Renal cortex interstitium (tissue), 11 donors: ENCODE measurements at regions not wholly inside any gene's neighbourhood (a gene's known extent, or its start where the extent isn't known, plus 50 kb on each side); places are given as distances from the start of the nearest gene placed in this dataset.
"Not testable (repeated sequence)": the region's sequence is repeated elsewhere in the genome, so short reads cannot be mapped to it uniquely, and the experiment has no call there.

ENCODE experiments used
- DNase-seq, 11 donors: peaks; one replicate each; pipeline ENCODE4 v3.0.0-alpha.2; 2013; ENCODE audit warnings: low read depth in 9 of 11, low spot score in 4 of 11; ENCODE audit errors: extremely low read depth in 1 of 11

- DNase-seq: no peak
These were observed 720.7 kb upstream of the FAM174A start for GRCh38 chr5:99814321-99815063.

- no peak for DNase-seq
These were observed 726.4 kb upstream of the FAM174A start for GRCh38 chr5:99808657-99809230.

- no peak for DNase-seq
These were observed 727.8 kb upstream of the FAM174A start for GRCh38 chr5:99807346-99807745.

GRCh38 chr5:99795031-99795430 lies 740.1 kb upstream of the FAM174A start:
- DNase-seq: no peak

- DNase-seq: no peak
These were observed 746.7 kb upstream of the FAM174A start for GRCh38 chr5:99788482-99788881.

- no peak for DNase-seq
These were observed 760.0 kb upstream of the FAM174A start for GRCh38 chr5:99775189-99775588.

GRCh38 chr5:99773290-99773689 lies 761.9 kb upstream of the FAM174A start:
- DNase-seq: no peak

GRCh38 chr5:99771296-99771695 lies 763.9 kb upstream of the FAM174A start:
- no peak for DNase-seq

GRCh38 chr5:99765011-99765410 lies 770.2 kb upstream of the FAM174A start:
- no peak for DNase-seq

- DNase-seq: no peak
These were observed 772.0 kb upstream of the FAM174A start for GRCh38 chr5:99763021-99763774.

GRCh38 chr5:99747342-99747741 lies 787.8 kb upstream of the FAM174A start:
- DNase-seq: no peak

- not testable (repeated sequence) for DNase-seq
These were observed 802.0 kb upstream of the FAM174A start for GRCh38 chr5:99733146-99733545.

- not testable (repeated sequence) for DNase-seq
These were observed 801.8 kb upstream of the CHD1 start for GRCh38 chr5:99730653-99731052.

- DNase-seq: no peak
These were observed 796.0 kb upstream of the CHD1 start for GRCh38 chr5:99724732-99725290.

- DNase-seq: no peak
These were observed 792.7 kb upstream of the CHD1 start for GRCh38 chr5:99721506-99721905.

- no peak for DNase-seq
These were observed 787.1 kb upstream of the CHD1 start for GRCh38 chr5:99715921-99716320.

- DNase-seq: no peak
These were observed 777.4 kb upstream of the CHD1 start for GRCh38 chr5:99706160-99706559.

GRCh38 chr5:99702565-99702964 lies 773.8 kb upstream of the CHD1 start:
- DNase-seq: no peak

- no peak for DNase-seq
These were observed 766.1 kb upstream of the CHD1 start for GRCh38 chr5:99694884-99695283.

- DNase-seq: no peak
These were observed 757.7 kb upstream of the CHD1 start for GRCh38 chr5:99686538-99686937.
